IMR-90 (cell line): ENCODE measurements at regions not wholly inside any gene's neighbourhood (a gene's known extent, or its start where the extent isn't known, plus 50 kb on each side); places are given as distances from the start of the nearest gene placed in this dataset.

Experiments
- ATAC-seq: fragments of 200-7000 bp; cut with Tn5 transposase; 2 replicates; pipeline ENCODE4 v1.9.1; 2020; ENCODE audit warnings: low read depth, mild to moderate bottlenecking, moderate library complexity
- BruUV-seq: library from RNA; stranded (reverse); fragments of 400-500 nt; replicated peaks from 2 replicates; lab custom pipeline; 2021; lab: Mats Ljungman, UMichigan
- CTCF ChIA-PET: fragments of 300-600 bp; formaldehyde crosslinking; extraction: SDS; loops from one replicate; lab custom pipeline; 2021; ENCODE audit warnings: antibody characterized with exemption; lab: Yijun Ruan, JAX
- POLR2A ChIA-PET: fragments of 300-600 bp; sonication (Branson Sonifier 250); formaldehyde crosslinking; loops from one replicate; lab custom pipeline; 2022; ENCODE audit warnings: antibody characterized with exemption; ENCODE audit not compliant: unreplicated experiment; lab: Charles Lee
- DNase-seq: peaks from one replicate; pipeline ENCODE4 v3.0.0; 2013
- H2AFZ ChIP-seq: replicated peaks from 2 replicates; pipeline ENCODE3; 2013; ENCODE audit warnings: low read length, mild to moderate bottlenecking; ENCODE audit not compliant: poor library complexity
- H2AK5ac ChIP-seq: 2 replicates; pipeline ENCODE4 v1.6.1; 2013; ENCODE audit warnings: low read depth, low read length, inconsistent platforms
- H2AK9ac ChIP-seq: replicated peaks from 2 replicates; pipeline ENCODE3; 2013; ENCODE audit warnings: mild to moderate bottlenecking, low read depth, low read length, moderate library complexity; ENCODE audit not compliant: poor library complexity
- H2BK120ac ChIP-seq: 2 replicates; pipeline ENCODE4 v1.6.1; 2013; ENCODE audit warnings: low read depth, low read length, inconsistent platforms
- H2BK15ac ChIP-seq: 3 replicates; pipeline ENCODE4 v1.6.1; 2013; ENCODE audit warnings: low read depth, low read length, inconsistent platforms
- H2BK20ac ChIP-seq: 2 replicates; pipeline ENCODE4 v1.6.1; 2013; ENCODE audit warnings: low read depth, mild to moderate bottlenecking, inconsistent platforms, low read length, moderate library complexity
- H2BK5ac ChIP-seq: 2 replicates; pipeline ENCODE4 v1.6.1; 2013; ENCODE audit warnings: mild to moderate bottlenecking, low read depth, low read length, inconsistent platforms; ENCODE audit not compliant: poor library complexity, severe bottlenecking
- H3K14ac ChIP-seq: replicated peaks from 2 replicates; pipeline ENCODE4 v1.6.1; 2013; ENCODE audit warnings: low read depth, low read length, inconsistent platforms
- H3K18ac ChIP-seq: 2 replicates; pipeline ENCODE4 v1.6.1; 2013; ENCODE audit warnings: low read depth, low read length, control low read depth
- H3K23ac ChIP-seq: 2 replicates; pipeline ENCODE4 v1.6.1; 2013; ENCODE audit warnings: low read depth, low read length, inconsistent platforms
- H3K27ac ChIP-seq: 2 replicates; pipeline ENCODE4 v1.5.1; 2013; ENCODE audit warnings: mild to moderate bottlenecking, control low read depth, low read length; ENCODE audit not compliant: insufficient read depth
- H3K27me3 ChIP-seq: 2 replicates; pipeline ENCODE4 v1.6.1; 2013; ENCODE audit warnings: low read length; ENCODE audit not compliant: control insufficient read depth, insufficient read depth
- H3K36me3 ChIP-seq: 2 replicates; pipeline ENCODE4 v1.6.1; 2013; ENCODE audit warnings: low read length, mixed read lengths; ENCODE audit not compliant: control insufficient read depth, insufficient read depth
- H3K4ac ChIP-seq: 2 replicates; pipeline ENCODE4 v1.6.1; 2013; ENCODE audit warnings: low read depth, low read length, inconsistent platforms
- H3K4me1 ChIP-seq: 2 replicates; pipeline ENCODE4 v1.6.1; 2013; ENCODE audit warnings: low read length, mixed read lengths; ENCODE audit not compliant: control insufficient read depth, insufficient read depth
- H3K4me2 ChIP-seq: 2 replicates; pipeline ENCODE4 v1.6.1; 2013; ENCODE audit warnings: low read depth, mild to moderate bottlenecking, control low read depth, low read length, moderate library complexity
- H3K4me3 ChIP-seq: 2 replicates; pipeline ENCODE4 v1.5.1; 2013; ENCODE audit warnings: low read depth, mild to moderate bottlenecking, control low read depth, low read length, moderate library complexity; ENCODE audit not compliant: insufficient read depth
- H3K56ac ChIP-seq: 2 replicates; pipeline ENCODE4 v1.6.1; 2013; ENCODE audit warnings: low read length, inconsistent platforms; ENCODE audit not compliant: insufficient read depth; ENCODE audit errors: extremely low read depth
- H3K79me1 ChIP-seq, 2 experiments: 2 replicates each; pipeline ENCODE4 v1.6.1; 2013; ENCODE audit warnings: low read length in 2 of 2, inconsistent platforms in 1 of 2, low read depth in 1 of 2
- H3K9ac ChIP-seq: 2 replicates; pipeline ENCODE4 v1.6.1; 2013; ENCODE audit warnings: low read depth, low read length, control low read depth
- H3K9me1 ChIP-seq: 2 replicates; pipeline ENCODE4 v1.6.1; 2013; ENCODE audit warnings: low read length, inconsistent platforms; ENCODE audit not compliant: insufficient read depth
- H3K9me3 ChIP-seq: 2 replicates; pipeline ENCODE4 v1.6.1; 2013; ENCODE audit warnings: low read length; ENCODE audit not compliant: control insufficient read depth, insufficient read depth
- H4K20me1 ChIP-seq: 2 replicates; pipeline ENCODE4 v1.6.1; 2013; ENCODE audit warnings: low read length, inconsistent platforms; ENCODE audit not compliant: insufficient read depth
- H4K5ac ChIP-seq: 2 replicates; pipeline ENCODE4 v1.6.1; 2013; ENCODE audit warnings: mild to moderate bottlenecking, low read depth, low read length, control low read depth
- H4K8ac ChIP-seq, 2 experiments: 2 replicates each; pipeline ENCODE4 v1.6.1; 2013; ENCODE audit warnings: low read depth in 2 of 2, low read length in 2 of 2, control low read depth in 1 of 2, inconsistent platforms in 1 of 2
- H4K91ac ChIP-seq: 2 replicates; pipeline ENCODE4 v1.6.1; 2013; ENCODE audit warnings: low read depth, low read length, inconsistent platforms; ENCODE audit not compliant: insufficient read depth
- BHLHE40 ChIP-seq: fragments of 150-350 bp; IDR thresholded peaks from 2 replicates; pipeline ENCODE4 v1.6.1; 2016; ENCODE audit warnings: mild to moderate bottlenecking, low read depth, low read length
- CEBPB ChIP-seq: IDR thresholded peaks from 2 replicates; pipeline ENCODE4 v1.6.1; 2012; ENCODE audit warnings: low read depth, low read length, improper control_type of control experiment
- CHD1 ChIP-seq: IDR thresholded peaks from 2 replicates; pipeline ENCODE4 v1.6.1; 2012; ENCODE audit warnings: low read depth, low read length, improper control_type of control experiment
- CTCF ChIP-seq: conservative IDR thresholded peaks from 2 replicates; pipeline ENCODE4 v1.5.1; 2012; ENCODE audit warnings: mild to moderate bottlenecking, low read depth, low read length, improper control_type of control experiment
- ELK1 ChIP-seq: fragments of 150-350 bp; IDR thresholded peaks from 2 replicates; pipeline ENCODE4 v1.6.1; 2016; ENCODE audit warnings: low read depth, mild to moderate bottlenecking, low read length, moderate library complexity, borderline replicate concordance
- FOS ChIP-seq: fragments of 150-350 bp; IDR thresholded peaks from 2 replicates; pipeline ENCODE4 v1.6.1; 2016; ENCODE audit warnings: low read depth, low read length
- MAFK ChIP-seq: IDR thresholded peaks from 2 replicates; pipeline ENCODE4 v1.6.1; 2012; ENCODE audit warnings: low read depth, low read length, improper control_type of control experiment
- MAZ ChIP-seq: IDR thresholded peaks from 2 replicates; pipeline ENCODE4 v1.6.1; 2012; ENCODE audit warnings: low read depth, mild to moderate bottlenecking, low read length, improper control_type of control experiment, moderate library complexity, borderline replicate concordance
- MXI1 ChIP-seq: IDR thresholded peaks from 2 replicates; pipeline ENCODE4 v1.6.1; 2012; ENCODE audit warnings: low read depth, mild to moderate bottlenecking, low read length, moderate library complexity, borderline replicate concordance
- NFE2L2 ChIP-seq: fragments of 150-350 bp; IDR thresholded peaks from 2 replicates; pipeline ENCODE4 v1.6.1; 2016; ENCODE audit warnings: low read depth, mild to moderate bottlenecking, low read length
- POLR2A ChIP-seq: IDR thresholded peaks from 2 replicates; pipeline ENCODE4 v1.6.1; 2012; ENCODE audit warnings: mild to moderate bottlenecking, low read depth, low read length
- RAD21 ChIP-seq: IDR thresholded peaks from 2 replicates; pipeline ENCODE4 v1.6.1; 2012; ENCODE audit warnings: low read length, improper control_type of control experiment
- RCOR1 ChIP-seq: IDR thresholded peaks from 2 replicates; pipeline ENCODE4 v1.6.1; 2012; ENCODE audit warnings: mild to moderate bottlenecking, low read length, improper control_type of control experiment; ENCODE audit not compliant: insufficient replicate concordance
- RFX5 ChIP-seq: IDR thresholded peaks from 2 replicates; pipeline ENCODE4 v1.8.0; 2012; ENCODE audit warnings: low read depth, mild to moderate bottlenecking, low read length, moderate library complexity
- SMC3 ChIP-seq: fragments of 150-350 bp; IDR thresholded peaks from 2 replicates; pipeline ENCODE4 v1.6.1; 2016; ENCODE audit warnings: low read depth, mild to moderate bottlenecking, antibody characterized with exemption, low read length, moderate library complexity
- USF2 ChIP-seq: fragments of 150-350 bp; IDR thresholded peaks from 2 replicates; pipeline ENCODE4 v1.6.1; 2017; ENCODE audit warnings: mild to moderate bottlenecking, antibody characterized with exemption, low read length, low read depth
- WGBS, 2 experiments: methylation state at CpG; one replicate each; pipeline versions ENCODE4 v1.1.5 to v1.1.7; 2013; ENCODE audit warnings: missing lambda C conversion rate in 2 of 2; ENCODE audit not compliant: insufficient read length in 1 of 2; ENCODE audit errors: extremely low coverage in 2 of 2; 5-methylcytosine and 5-hydroxymethylcytosine counted together
- dilution Hi-C: fragments of 300-500 bp; cut with HindIII; formaldehyde crosslinking; loops from one replicate; pipeline ENCODE4 v1.14.3; 2018; ENCODE audit warnings: low sequenced_read_pairs; ENCODE audit not compliant: unreplicated experiment
- in situ Hi-C: fragments of 300-500 bp; cut with MboI; formaldehyde crosslinking; loops from 3 replicates; pipeline ENCODE4 v1.14.3; 2019; ENCODE audit warnings: low sequenced_read_pairs, inconsistent platforms, mixed read lengths
- intact Hi-C: fragments of 100-400 bp; cut with micrococcal nuclease; formaldehyde crosslinking; loops from 2 replicates; pipeline ENCODE4 v1.10.0; 2022

- no peak overlapping the region for H3K4me3 ChIP-seq
- no peak overlapping the region for H2AFZ ChIP-seq
- dilution Hi-C loops: no loop called here
- no peak overlapping the region for H3K9ac ChIP-seq
- no peak overlapping the region for H3K56ac ChIP-seq
- TF ChIP-seq FOS: no peak
- no peak for TF ChIP-seq USF2
- TF ChIP-seq RAD21: no peak
- no peak for TF ChIP-seq MAFK
- no peak for TF ChIP-seq NFE2L2
- TF ChIP-seq CHD1: no peak
- no peak for TF ChIP-seq CEBPB
- no peak for TF ChIP-seq RFX5
- no peak for TF ChIP-seq SMC3
- no peak for TF ChIP-seq CTCF
- TF ChIP-seq POLR2A: no peak
- TF ChIP-seq MAZ: no peak
- TF ChIP-seq RCOR1: no peak
- TF ChIP-seq MXI1: no peak
- TF ChIP-seq ELK1: no peak
- no peak for TF ChIP-seq BHLHE40
- ChIA-PET CTCF (no interaction called here), POLR2A (no interaction called here)
- WGBS, 2 experiments: no CpG with 5 or more reads among the region's 2 CpGs
- H2BK20ac ChIP-seq: no peak overlapping the region
- no peaks in the 10 kb centered on the region for H4K20me1 ChIP-seq
- no peak overlapping the region for H4K5ac ChIP-seq
- no peaks in the 10 kb centered on the region for H3K4me1 ChIP-seq
- H4K8ac ChIP-seq: no peak overlapping the region
- no peak overlapping the region for H4K91ac ChIP-seq
- H3K23ac ChIP-seq: no peak overlapping the region
- intact Hi-C loops: no loop called here
- no peak overlapping the region for H3K14ac ChIP-seq
- H2BK5ac ChIP-seq: no peak overlapping the region
- DNase-seq: no peak
- in situ Hi-C loops: no loop called here
- no peak overlapping the region for H2AK9ac ChIP-seq
- H3K4ac ChIP-seq: no peak overlapping the region
- no TSS peak for BruUV-seq
- H3K36me3 ChIP-seq: no peaks in the 10 kb centered on the region
- no peak overlapping the region for H3K4me2 ChIP-seq
- no peak overlapping the region for H2BK15ac ChIP-seq
- peaks cover 12% of the 10 kb centered on the region for H3K9me3 ChIP-seq
- H3K27me3 ChIP-seq: no peaks in the 10 kb centered on the region
- no peak for ATAC-seq
- H2AK5ac ChIP-seq: no peak overlapping the region
- no peak overlapping the region for H3K27ac ChIP-seq
- no peaks in the 10 kb centered on the region for H3K79me1 ChIP-seq
- no peak overlapping the region for H3K18ac ChIP-seq
- H2BK120ac ChIP-seq: no peak overlapping the region
- no peaks in the 10 kb centered on the region for H3K9me1 ChIP-seq
Measured at GRCh38 chr13:68323124-68323523, 1093.0 kb upstream of the PCDH9 start.
